22Rv1 (cell line): ENCODE measurements at regions not wholly inside any gene's neighbourhood (a gene's known extent, or its start where the extent isn't known, plus 50 kb on each side); places are given as distances from the start of the nearest gene placed in this dataset.

Source experiments
- CTCF ChIP-seq: fragments of 450-650 bp; IDR thresholded peaks from 2 replicates; pipeline ENCODE4 v1.5.1; 2017; ENCODE audit warnings: mild to moderate bottlenecking
- ZFX ChIP-seq: fragments of 450-650 bp; IDR thresholded peaks from 2 replicates; pipeline ENCODE4 v1.6.1; 2017; ENCODE audit warnings: antibody characterized with exemption, borderline replicate concordance

GRCh38 chr6:14981960-14982359, 263.9 kb upstream of the JARID2 start:
- no peak for TF ChIP-seq CTCF
- TF ChIP-seq ZFX, result no peak
